Fibroblast of lung (primary cell): ENCODE measurements at regions not wholly inside any gene's neighbourhood (a gene's known extent, or its start where the extent isn't known, plus 50 kb on each side); places are given as distances from the start of the nearest gene placed in this dataset.

Experiments
- DNase-seq, 2 donors: peaks; one replicate each; pipeline versions ENCODE4 v3.0.0 to v3.0.0-alpha.2; 2010; ENCODE audit warnings: low read depth in 2 of 2
- H2AFZ ChIP-seq: 2 replicates; pipeline ENCODE4 v1.5.1; 2012; ENCODE audit warnings: low read length, control low read depth, inconsistent platforms
- H3K27ac ChIP-seq: 2 replicates; pipeline ENCODE4 v1.5.1; 2011; ENCODE audit warnings: low read length, control low read depth; ENCODE audit not compliant: insufficient read depth
- H3K27me3 ChIP-seq: 2 replicates; pipeline ENCODE4 v1.5.1; 2011; ENCODE audit warnings: mild to moderate bottlenecking, low read length; ENCODE audit not compliant: control insufficient read depth, insufficient read depth
- H3K36me3 ChIP-seq: 2 replicates; pipeline ENCODE4 v1.5.1; 2011; ENCODE audit warnings: low read length; ENCODE audit not compliant: control insufficient read depth, insufficient read depth
- H3K4me1 ChIP-seq: 2 replicates; pipeline ENCODE4 v1.5.1; 2011; ENCODE audit warnings: low read length; ENCODE audit not compliant: control insufficient read depth, insufficient read depth; ENCODE audit errors: extremely low read depth
- H3K4me2 ChIP-seq: 2 replicates; pipeline ENCODE4 v1.5.1; 2011; ENCODE audit warnings: low read length, control low read depth; ENCODE audit not compliant: insufficient read depth; ENCODE audit errors: extremely low read depth
- H3K4me3 ChIP-seq, 4 experiments: fragments of 200-600 bp in 1 of 4; sonication (generic) in 1 of 4; replicated peaks in 1 of 4; 2 replicates each; pipeline ENCODE4 v1.5.1; 2011 to 2016; ENCODE audit warnings: low read length in 4 of 4, low read depth in 3 of 4, mild to moderate bottlenecking in 3 of 4, control low read depth in 2 of 4, inconsistent platforms in 1 of 4, mixed read lengths in 1 of 4; ENCODE audit not compliant: insufficient read depth in 1 of 4; ENCODE audit errors: control extremely low read depth in 1 of 4
- H3K79me2 ChIP-seq: 2 replicates; pipeline ENCODE4 v1.5.1; 2012; ENCODE audit warnings: mild to moderate bottlenecking, low read length, inconsistent platforms; ENCODE audit not compliant: control insufficient read depth, insufficient read depth
- H3K9ac ChIP-seq: 2 replicates; pipeline ENCODE4 v1.5.1; 2011; ENCODE audit warnings: mild to moderate bottlenecking, low read length, control low read depth; ENCODE audit not compliant: insufficient read depth
- H3K9me3 ChIP-seq: 2 replicates; pipeline ENCODE4 v1.5.1; 2012; ENCODE audit warnings: low read depth, low read length; ENCODE audit not compliant: control insufficient read depth, insufficient read depth
- H4K20me1 ChIP-seq: 2 replicates; pipeline ENCODE4 v1.5.1; 2011; ENCODE audit warnings: low read length; ENCODE audit not compliant: control insufficient read depth, insufficient read depth; ENCODE audit errors: extremely low read depth
- EZH2 ChIP-seq: IDR thresholded peaks from 2 replicates; pipeline ENCODE4 v1.5.1; 2012; ENCODE audit warnings: low read length, control low read depth, mild to moderate bottlenecking; ENCODE audit errors: missing control alignments
- TF ChIP-seq, protein P1 (sequence below), 2 donors: IDR thresholded peaks in 1 of 2; conservative IDR thresholded peaks in 1 of 2; 1 replicate in 1 of 2; 2 replicates in 1 of 2; pipeline ENCODE4 v1.5.1; 2011 to 2012; ENCODE audit warnings: low read length in 2 of 2, control low read depth in 1 of 2, inconsistent platforms in 1 of 2, low read depth in 1 of 2, mild to moderate bottlenecking in 1 of 2

DNA sequence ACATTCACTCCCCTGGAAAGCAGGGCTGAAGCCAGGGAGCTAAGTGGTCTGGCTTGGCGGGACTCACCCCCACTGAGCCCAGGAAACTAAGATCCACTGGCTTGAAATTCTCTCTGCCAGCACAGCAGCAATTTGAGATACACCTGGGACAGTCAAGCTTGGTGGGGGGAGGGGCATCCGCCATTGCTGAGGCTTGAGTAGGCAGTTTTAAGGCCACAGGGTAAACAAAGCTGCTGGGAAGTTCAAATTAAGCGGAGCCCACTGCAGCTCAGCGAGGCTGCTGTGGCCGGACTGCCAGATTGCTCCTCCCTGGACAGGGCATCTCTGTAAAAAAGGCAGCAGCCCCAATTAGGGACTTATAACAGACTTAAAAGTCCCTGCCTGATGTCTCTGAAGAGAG, 108.2 kb upstream of the FAM13C start:
- no peak for DNase-seq
- Histone ChIP-seq H2AFZ (no peak overlapping the region), H3K9ac (no peak overlapping the region), H3K27ac (no peak overlapping the region), H3K9me3 (no peaks in the 10 kb centered on the region), H3K4me3 (no peak overlapping the region), H3K36me3 (no peaks in the 10 kb centered on the region), H4K20me1 (no peaks in the 10 kb centered on the region), H3K79me2 (no peaks in the 10 kb centered on the region), H3K4me1 (no peaks in the 10 kb centered on the region), H3K27me3 (no peaks in the 10 kb centered on the region), H3K4me2 (no peak overlapping the region)
- TF ChIP-seq, protein P1, sequence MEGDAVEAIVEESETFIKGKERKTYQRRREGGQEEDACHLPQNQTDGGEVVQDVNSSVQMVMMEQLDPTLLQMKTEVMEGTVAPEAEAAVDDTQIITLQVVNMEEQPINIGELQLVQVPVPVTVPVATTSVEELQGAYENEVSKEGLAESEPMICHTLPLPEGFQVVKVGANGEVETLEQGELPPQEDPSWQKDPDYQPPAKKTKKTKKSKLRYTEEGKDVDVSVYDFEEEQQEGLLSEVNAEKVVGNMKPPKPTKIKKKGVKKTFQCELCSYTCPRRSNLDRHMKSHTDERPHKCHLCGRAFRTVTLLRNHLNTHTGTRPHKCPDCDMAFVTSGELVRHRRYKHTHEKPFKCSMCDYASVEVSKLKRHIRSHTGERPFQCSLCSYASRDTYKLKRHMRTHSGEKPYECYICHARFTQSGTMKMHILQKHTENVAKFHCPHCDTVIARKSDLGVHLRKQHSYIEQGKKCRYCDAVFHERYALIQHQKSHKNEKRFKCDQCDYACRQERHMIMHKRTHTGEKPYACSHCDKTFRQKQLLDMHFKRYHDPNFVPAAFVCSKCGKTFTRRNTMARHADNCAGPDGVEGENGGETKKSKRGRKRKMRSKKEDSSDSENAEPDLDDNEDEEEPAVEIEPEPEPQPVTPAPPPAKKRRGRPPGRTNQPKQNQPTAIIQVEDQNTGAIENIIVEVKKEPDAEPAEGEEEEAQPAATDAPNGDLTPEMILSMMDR (conservative IDR thresholded peaks at IDR 0.05 in 1 of 2, IDR thresholded peaks at IDR 0.05 in 1 of 2; ENCODE audit: low read depth in 1 of 2, low read length in 2 of 2) = no peak
- TF ChIP-seq EZH2 = no peak

DNA sequence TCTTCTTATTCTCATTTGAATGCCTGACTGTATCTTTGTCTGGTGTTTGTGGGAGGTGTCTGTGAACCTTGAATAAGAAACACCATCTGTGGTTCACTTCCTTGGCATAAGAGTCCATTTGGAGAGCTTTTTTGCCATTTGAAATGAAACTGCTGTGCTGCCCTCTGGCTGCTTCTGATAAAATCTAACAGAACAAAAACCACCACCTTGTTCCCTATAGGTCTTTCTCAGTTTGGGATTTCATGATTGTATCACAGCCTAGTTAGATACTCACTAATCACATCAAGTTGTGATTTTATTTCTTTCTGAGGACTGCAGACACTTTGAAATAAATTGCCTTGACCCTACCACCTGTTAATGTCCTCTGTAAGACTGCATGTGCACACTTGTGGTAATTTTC, 102.7 kb upstream of the FAM13C start:
- Histone ChIP-seq H3K9me3 (no peaks in the 10 kb centered on the region), H3K4me3 (no peak overlapping the region), H3K4me2 (no peak overlapping the region), H4K20me1 (no peaks in the 10 kb centered on the region), H3K36me3 (no peaks in the 10 kb centered on the region), H3K4me1 (peaks cover 2% of the 10 kb centered on the region), H3K79me2 (no peaks in the 10 kb centered on the region), H3K9ac (no peak overlapping the region), H2AFZ (no peak overlapping the region), H3K27me3 (no peaks in the 10 kb centered on the region), H3K27ac (no peak overlapping the region)
- TF ChIP-seq, protein P1 (conservative IDR thresholded peaks at IDR 0.05 in 1 of 2, IDR thresholded peaks at IDR 0.05 in 1 of 2; ENCODE audit: low read depth in 1 of 2, low read length in 2 of 2) = peak; percentile 29 to 42
- TF ChIP-seq EZH2 = no peak
- DNase-seq = peak; percentile 65 to 85

DNA sequence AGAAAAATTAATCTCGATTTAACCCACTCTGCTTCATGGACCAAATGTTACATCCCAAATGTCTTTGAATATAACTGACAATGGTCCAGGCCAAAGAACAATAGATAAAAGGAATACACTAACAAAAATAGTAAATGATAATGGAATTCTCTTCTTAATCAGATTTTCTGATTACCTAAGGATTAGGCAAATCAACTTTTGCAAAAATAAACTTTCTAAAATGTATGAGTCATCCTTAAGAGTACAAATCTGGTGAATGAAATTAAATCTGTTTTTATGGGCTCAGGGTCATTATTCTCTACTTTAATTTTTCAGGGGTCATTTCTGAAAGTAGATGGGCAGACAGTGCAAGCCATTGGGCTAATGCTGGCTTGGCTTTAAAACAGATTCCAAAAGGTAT, 102.1 kb upstream of the FAM13C start:
- H3K27ac ChIP-seq = no peak overlapping the region
- H3K9me3 ChIP-seq = no peaks in the 10 kb centered on the region
- no peaks in the 10 kb centered on the region for H4K20me1 ChIP-seq
- no peak overlapping the region for H2AFZ ChIP-seq
- no peaks in the 10 kb centered on the region for H3K36me3 ChIP-seq
- H3K79me2 ChIP-seq = no peaks in the 10 kb centered on the region
- TF ChIP-seq, protein P1 (conservative IDR thresholded peaks at IDR 0.05 in 1 of 2, IDR thresholded peaks at IDR 0.05 in 1 of 2; ENCODE audit: low read depth in 1 of 2, low read length in 2 of 2) = no peak
- no peak for TF ChIP-seq EZH2
- H3K4me1 ChIP-seq = peaks cover 2% of the 10 kb centered on the region
- no peak overlapping the region for H3K9ac ChIP-seq
- no peak overlapping the region for H3K4me3 ChIP-seq
- DNase-seq = peak in 1 of 2 donors; percentile 23
- no peak overlapping the region for H3K4me2 ChIP-seq
- H3K27me3 ChIP-seq = no peaks in the 10 kb centered on the region
